Peyer's patch (tissue), 4 donors: ENCODE measurements at regions not wholly inside any gene's neighbourhood (a gene's known extent, or its start where the extent isn't known, plus 50 kb on each side); places are given as distances from the start of the nearest gene placed in this dataset.

Experiments
- POLR2A ChIP-seq, 2 donors: fragments of 450-650 bp; IDR thresholded peaks; one replicate each; pipeline ENCODE4 v1.5.1; 2017; ENCODE audit warnings: antibody characterized with exemption in 2 of 2, mild to moderate bottlenecking in 2 of 2, moderate library complexity in 2 of 2
- TF ChIP-seq, protein P1 (sequence below), 6 experiments: fragments of 450-650 bp in 4 of 6; fragments of 200-600 bp in 2 of 6; sonication (generic) in 1 of 6; IDR thresholded peaks; one replicate each; pipeline ENCODE4 v1.5.1; 2017 to 2019; ENCODE audit warnings: antibody characterized with exemption in 6 of 6, mild to moderate bottlenecking in 3 of 6, moderate library complexity in 1 of 6

DNA sequence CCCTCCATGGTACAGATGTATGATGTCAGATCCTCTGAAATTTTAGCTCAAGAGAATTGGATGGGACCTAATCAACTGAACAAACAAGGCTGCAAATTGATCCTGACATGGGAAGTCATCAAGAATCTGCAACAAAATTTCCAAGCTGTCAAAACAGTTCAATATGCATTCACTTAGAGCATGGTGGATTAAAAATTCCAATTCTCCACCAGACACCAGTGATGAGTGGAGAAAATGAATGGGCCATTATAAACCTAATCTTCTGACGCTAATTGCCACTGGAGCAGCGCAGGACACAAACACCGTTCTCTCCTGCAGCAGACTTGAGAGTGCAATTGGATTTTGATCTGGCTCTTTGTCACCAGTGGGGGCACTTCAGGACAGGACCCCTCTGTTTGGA is 94.2 kb downstream of the MINAR1 start:
- TF ChIP-seq, protein P1, sequence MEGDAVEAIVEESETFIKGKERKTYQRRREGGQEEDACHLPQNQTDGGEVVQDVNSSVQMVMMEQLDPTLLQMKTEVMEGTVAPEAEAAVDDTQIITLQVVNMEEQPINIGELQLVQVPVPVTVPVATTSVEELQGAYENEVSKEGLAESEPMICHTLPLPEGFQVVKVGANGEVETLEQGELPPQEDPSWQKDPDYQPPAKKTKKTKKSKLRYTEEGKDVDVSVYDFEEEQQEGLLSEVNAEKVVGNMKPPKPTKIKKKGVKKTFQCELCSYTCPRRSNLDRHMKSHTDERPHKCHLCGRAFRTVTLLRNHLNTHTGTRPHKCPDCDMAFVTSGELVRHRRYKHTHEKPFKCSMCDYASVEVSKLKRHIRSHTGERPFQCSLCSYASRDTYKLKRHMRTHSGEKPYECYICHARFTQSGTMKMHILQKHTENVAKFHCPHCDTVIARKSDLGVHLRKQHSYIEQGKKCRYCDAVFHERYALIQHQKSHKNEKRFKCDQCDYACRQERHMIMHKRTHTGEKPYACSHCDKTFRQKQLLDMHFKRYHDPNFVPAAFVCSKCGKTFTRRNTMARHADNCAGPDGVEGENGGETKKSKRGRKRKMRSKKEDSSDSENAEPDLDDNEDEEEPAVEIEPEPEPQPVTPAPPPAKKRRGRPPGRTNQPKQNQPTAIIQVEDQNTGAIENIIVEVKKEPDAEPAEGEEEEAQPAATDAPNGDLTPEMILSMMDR (IDR thresholded peaks at IDR 0.05) = no peak
- no peak for TF ChIP-seq POLR2A (IDR thresholded peaks at IDR 0.05)
